ENCODE measurements at regions not wholly inside any gene's neighbourhood (a gene's known extent, or its start where the extent isn't known, plus 50 kb on each side); places are given as distances from the start of the nearest gene placed in this dataset.
A peak's percentile ranks its signal among the peaks of the same experiment; 100 is the strongest.
"Not testable (repeated sequence)": the region's sequence is repeated elsewhere in the genome, so short reads cannot be mapped to it uniquely, and the experiment has no call there.

GRCh38 chr13:64553411-64554129 is 2676.6 kb downstream of the PCDH9 start:
- no peak for FAIRE-seq

GRCh38 chr13:64551755-64552154 is 2678.4 kb downstream of the PCDH9 start:
- FAIRE-seq (no peak), DNase-seq (ENCODE audit: low spot score in 2 of 2) (no peak)

More at GRCh38 chr13:64553411-64554129, 2676.6 kb downstream of the PCDH9 start:
- DNase-seq (ENCODE audit: low spot score in 2 of 2) = no peak

GRCh38 chr13:64546371-64546770 is 2683.8 kb downstream of the PCDH9 start:
- FAIRE-seq (no peak), DNase-seq (ENCODE audit: low spot score in 2 of 2) (no peak)

- DNase-seq (ENCODE audit: low spot score in 2 of 2) (no peak), FAIRE-seq (no peak)
These were observed 2689.2 kb downstream of the PCDH9 start for GRCh38 chr13:64540976-64541375.

GRCh38 chr13:64540468-64540867 is 2689.7 kb downstream of the PCDH9 start:
- peak; percentile 3 for FAIRE-seq

GRCh38 chr13:64538711-64539110 is 2691.4 kb downstream of the PCDH9 start:
- no peak for FAIRE-seq
- DNase-seq (ENCODE audit: low spot score in 2 of 2) = no peak

More at GRCh38 chr13:64540468-64540867, 2689.7 kb downstream of the PCDH9 start:
- no peak for DNase-seq (ENCODE audit: low spot score in 2 of 2)

GRCh38 chr13:64534302-64534701 is 2695.8 kb downstream of the PCDH9 start:
- no peak for FAIRE-seq
- DNase-seq (ENCODE audit: low spot score in 2 of 2) = no peak

- DNase-seq (ENCODE audit: low spot score in 2 of 2) (no peak), FAIRE-seq (no peak)
These were observed 2698.7 kb downstream of the PCDH9 start for GRCh38 chr13:64531400-64531799.

- no peak for DNase-seq (ENCODE audit: low spot score in 2 of 2)
- no peak for FAIRE-seq
These were observed 2700.2 kb downstream of the PCDH9 start for GRCh38 chr13:64529874-64530485.

GRCh38 chr13:64528838-64529237 is 2701.3 kb downstream of the PCDH9 start:
- DNase-seq (ENCODE audit: low spot score in 2 of 2) (no peak), FAIRE-seq (no peak)

GRCh38 chr13:64527561-64527960 is 2702.6 kb downstream of the PCDH9 start:
- FAIRE-seq (no peak), DNase-seq (ENCODE audit: low spot score in 2 of 2) (no peak)

- DNase-seq (ENCODE audit: low spot score in 2 of 2) = no peak
- no peak for FAIRE-seq
These were observed 2704.4 kb downstream of the PCDH9 start for GRCh38 chr13:64525687-64526086.

GRCh38 chr13:64510747-64511146 is 2719.4 kb downstream of the PCDH9 start:
- no peak for DNase-seq (ENCODE audit: low spot score in 2 of 2)
- no peak for FAIRE-seq

GRCh38 chr13:64506246-64506645 is 2723.9 kb downstream of the PCDH9 start:
- DNase-seq (ENCODE audit: low spot score in 2 of 2) (no peak), FAIRE-seq (no peak)

- FAIRE-seq (no peak), DNase-seq (ENCODE audit: low spot score in 2 of 2) (no peak)
These were observed 2724.7 kb downstream of the PCDH9 start for GRCh38 chr13:64505336-64505910.

GRCh38 chr13:64488731-64489130 is 2741.4 kb downstream of the PCDH9 start:
- DNase-seq (ENCODE audit: low spot score in 2 of 2) = no peak
- FAIRE-seq = no peak

GRCh38 chr13:64482373-64482772 is 2747.8 kb downstream of the PCDH9 start:
- DNase-seq (ENCODE audit: low spot score in 2 of 2) (no peak), FAIRE-seq (no peak)

- FAIRE-seq (no peak), DNase-seq (ENCODE audit: low spot score in 2 of 2) (no peak)
These were observed 2749.5 kb downstream of the PCDH9 start for GRCh38 chr13:64480672-64481071.

GRCh38 chr13:64480211-64480610 is 2749.9 kb downstream of the PCDH9 start:
- FAIRE-seq (no peak), DNase-seq (ENCODE audit: low spot score in 2 of 2) (no peak)

- no peak for FAIRE-seq
- DNase-seq (ENCODE audit: low spot score in 2 of 2) = no peak
These were observed 2753.0 kb downstream of the PCDH9 start for GRCh38 chr13:64477146-64477545.

GRCh38 chr13:64476041-64476568 is 2754.0 kb downstream of the PCDH9 start:
- not testable (repeated sequence) for FAIRE-seq; DNase-seq (ENCODE audit: low spot score in 2 of 2)

Data from frontal cortex (tissue), 3 donors.